VCaP (cell line): ENCODE measurements at regions not wholly inside any gene's neighbourhood (a gene's known extent, or its start where the extent isn't known, plus 50 kb on each side); places are given as distances from the start of the nearest gene placed in this dataset.

Experiments used
- H3K27ac ChIP-seq: fragments of 450-650 bp; 2 replicates; pipeline ENCODE4 v1.5.1; 2017
- TF ChIP-seq, protein P1 (sequence below): fragments of 450-650 bp; conservative IDR thresholded peaks from 2 replicates; pipeline ENCODE4 v1.5.1; 2017; ENCODE audit warnings: mild to moderate bottlenecking, moderate library complexity

GRCh38 chr20:59518881-59519706, 85.2 kb upstream of the PHACTR3 start:
- H3K27ac ChIP-seq, result no peak overlapping the region
- TF ChIP-seq, protein P1, sequence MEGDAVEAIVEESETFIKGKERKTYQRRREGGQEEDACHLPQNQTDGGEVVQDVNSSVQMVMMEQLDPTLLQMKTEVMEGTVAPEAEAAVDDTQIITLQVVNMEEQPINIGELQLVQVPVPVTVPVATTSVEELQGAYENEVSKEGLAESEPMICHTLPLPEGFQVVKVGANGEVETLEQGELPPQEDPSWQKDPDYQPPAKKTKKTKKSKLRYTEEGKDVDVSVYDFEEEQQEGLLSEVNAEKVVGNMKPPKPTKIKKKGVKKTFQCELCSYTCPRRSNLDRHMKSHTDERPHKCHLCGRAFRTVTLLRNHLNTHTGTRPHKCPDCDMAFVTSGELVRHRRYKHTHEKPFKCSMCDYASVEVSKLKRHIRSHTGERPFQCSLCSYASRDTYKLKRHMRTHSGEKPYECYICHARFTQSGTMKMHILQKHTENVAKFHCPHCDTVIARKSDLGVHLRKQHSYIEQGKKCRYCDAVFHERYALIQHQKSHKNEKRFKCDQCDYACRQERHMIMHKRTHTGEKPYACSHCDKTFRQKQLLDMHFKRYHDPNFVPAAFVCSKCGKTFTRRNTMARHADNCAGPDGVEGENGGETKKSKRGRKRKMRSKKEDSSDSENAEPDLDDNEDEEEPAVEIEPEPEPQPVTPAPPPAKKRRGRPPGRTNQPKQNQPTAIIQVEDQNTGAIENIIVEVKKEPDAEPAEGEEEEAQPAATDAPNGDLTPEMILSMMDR, result peak; percentile 95

GRCh38 chr20:59519707-59520014, 84.7 kb upstream of the PHACTR3 start:
- no peak overlapping the region for H3K27ac ChIP-seq
- TF ChIP-seq, protein P1, result peak; percentile 34

DNA sequence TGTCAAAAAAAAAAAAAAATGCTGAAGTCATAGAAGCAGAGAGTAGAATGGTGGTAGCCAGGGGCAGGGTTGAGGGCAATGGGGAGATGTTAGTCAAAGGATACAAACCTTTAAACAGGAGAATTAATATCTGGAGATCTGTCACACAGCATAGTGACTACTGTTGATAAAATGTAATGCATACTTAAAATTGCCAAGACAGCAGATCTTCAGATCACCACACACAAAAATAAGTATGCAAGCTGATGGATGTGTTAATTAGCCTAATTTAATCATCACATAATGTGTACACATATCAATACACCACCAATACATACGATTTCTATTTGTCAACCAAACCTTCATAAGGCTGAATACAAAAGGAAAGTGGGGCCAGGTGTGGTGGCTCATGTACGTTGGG, 83.5 kb upstream of the PHACTR3 start:
- H3K27ac ChIP-seq, result no peak overlapping the region
- TF ChIP-seq, protein P1, result no peak

GRCh38 chr20:59525500-59526241, 78.7 kb upstream of the PHACTR3 start:
- H3K27ac ChIP-seq, result no peak overlapping the region
- TF ChIP-seq, protein P1, result peak; percentile 99

DNA sequence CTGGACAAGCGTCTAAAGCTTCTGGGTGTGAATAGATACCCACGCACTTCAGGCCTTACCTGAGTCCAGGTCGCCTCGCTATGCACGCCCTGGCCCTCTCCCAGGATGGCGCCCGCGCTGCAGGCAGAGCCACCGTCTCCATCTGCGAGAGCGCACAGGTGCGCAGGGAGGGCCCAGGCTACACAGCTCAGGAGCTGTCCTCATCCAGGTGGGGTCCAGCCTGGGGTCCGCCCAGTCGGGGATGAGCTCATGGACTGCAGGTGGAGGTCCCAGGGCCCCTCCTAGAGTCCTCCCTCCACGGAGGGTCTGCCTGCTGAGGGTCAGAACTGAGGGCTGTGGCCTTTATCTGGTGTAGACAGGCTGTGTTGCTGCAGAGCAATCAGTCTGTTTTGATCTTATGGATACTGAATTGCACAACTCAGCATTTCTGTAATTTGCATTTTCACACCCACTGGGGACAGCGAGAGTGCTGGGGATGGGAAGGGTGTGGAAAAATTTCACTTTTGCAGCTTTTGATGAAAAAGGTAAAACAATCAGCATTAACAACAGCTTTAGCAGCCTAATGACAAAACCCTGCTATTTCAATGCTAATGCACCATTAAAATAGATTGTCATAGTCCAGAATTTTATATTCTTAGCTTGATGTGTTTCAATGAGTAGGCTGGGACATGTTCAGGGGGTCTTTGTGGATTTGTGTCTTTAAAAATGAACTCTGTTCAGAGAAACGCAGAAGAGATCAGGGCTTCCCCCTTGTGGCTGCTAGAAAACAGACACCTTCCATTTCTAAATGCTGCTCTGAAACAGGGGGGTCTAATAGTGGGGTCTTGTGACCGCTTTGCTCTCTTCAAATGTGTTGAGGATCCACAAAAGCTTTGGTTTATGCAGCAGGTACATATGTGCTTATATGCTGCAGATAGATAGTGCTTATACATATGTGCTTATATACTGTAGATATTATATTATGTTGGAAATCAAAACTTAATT, 77.8 kb upstream of the PHACTR3 start:
- TF ChIP-seq, protein P1, result peak; percentile 75
- no peak overlapping the region for H3K27ac ChIP-seq

- TF ChIP-seq, protein P1, result no peak
Measured at GRCh38 chr20:59530782-59531181, 73.6 kb upstream of the PHACTR3 start.

DNA sequence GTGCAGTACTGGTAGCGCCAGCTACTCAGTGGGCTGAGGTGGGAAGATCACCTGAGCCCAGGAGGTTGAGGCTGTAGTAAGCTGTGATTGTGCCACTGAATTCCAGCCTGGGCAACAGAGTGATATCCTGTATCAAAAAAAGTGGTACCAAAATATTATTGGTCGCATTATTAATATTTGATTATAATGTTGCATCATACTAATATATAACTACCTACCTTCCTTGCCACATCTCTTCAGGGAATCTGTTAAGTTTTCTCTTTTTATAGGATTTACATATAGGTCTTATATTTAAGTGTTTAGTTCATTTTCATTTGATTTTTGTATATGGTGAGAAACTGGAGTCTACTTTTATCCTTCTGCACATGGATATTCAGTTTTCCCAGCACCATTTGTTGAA, 66.3 kb upstream of the PHACTR3 start:
- TF ChIP-seq, protein P1, result no peak
- H3K27ac ChIP-seq, result no peak overlapping the region

More at GRCh38 chr20:59530782-59531181, 73.6 kb upstream of the PHACTR3 start:
- H3K27ac ChIP-seq, result no peak overlapping the region
